SK-N-SH (cell line): ENCODE measurements at regions not wholly inside any gene's neighbourhood (a gene's known extent, or its start where the extent isn't known, plus 50 kb on each side); places are given as distances from the start of the nearest gene placed in this dataset.

ENCODE experiments used
- CTCF ChIP-seq: fragments of 200-600 bp; sonication (generic); IDR thresholded peaks from 2 replicates; pipeline ENCODE4 v1.6.1; 2017; ENCODE audit warnings: antibody characterized with exemption, mild to moderate bottlenecking, moderate library complexity
- EP300 ChIP-seq, 2 experiments: IDR thresholded peaks; 2 replicates each; pipeline versions ENCODE4 v1.4.0 to v1.6.1; 2012; ENCODE audit warnings: borderline replicate concordance in 1 of 2, low read depth in 1 of 2, low read length in 1 of 2
- EZH2phosphoT487 ChIP-seq: fragments of 200-600 bp; sonication (generic); IDR thresholded peaks from 2 replicates; pipeline ENCODE4 v1.6.1; 2017; ENCODE audit warnings: low read depth, mixed run types, mild to moderate bottlenecking, antibody characterized with exemption, moderate library complexity, borderline replicate concordance
- FOSL2 ChIP-seq: IDR thresholded peaks from 2 replicates; pipeline ENCODE4 v1.4.0; 2012; ENCODE audit warnings: low read depth, mild to moderate bottlenecking, moderate library complexity, borderline replicate concordance
- JUND ChIP-seq: IDR thresholded peaks from 2 replicates; pipeline ENCODE4 v1.4.0; 2012
- MAX ChIP-seq: IDR thresholded peaks from 2 replicates; pipeline ENCODE4 v1.4.0; 2012; ENCODE audit warnings: low read depth
- MXI1 ChIP-seq: IDR thresholded peaks from 2 replicates; pipeline ENCODE4 v1.6.1; 2012; ENCODE audit warnings: mild to moderate bottlenecking, low read depth, low read length, improper control_type of control experiment
- NRF1 ChIP-seq: IDR thresholded peaks from 2 replicates; pipeline ENCODE4 v1.6.1; 2012; ENCODE audit warnings: low read depth, mild to moderate bottlenecking, low read length
- POLR2AphosphoS5 ChIP-seq: IDR thresholded peaks from 2 replicates; pipeline ENCODE4 v1.6.1; 2012; ENCODE audit warnings: low read depth, low read length
- RAD21 ChIP-seq: IDR thresholded peaks from 2 replicates; pipeline ENCODE4 v1.6.1; 2012; ENCODE audit warnings: mild to moderate bottlenecking, low read length
- RCOR1 ChIP-seq: fragments of 150-350 bp; IDR thresholded peaks from 2 replicates; pipeline ENCODE4 v1.6.1; 2017; ENCODE audit warnings: antibody characterized with exemption, low read length
- REST ChIP-seq: IDR thresholded peaks from 2 replicates; pipeline ENCODE4 v1.6.1; 2012; ENCODE audit warnings: mild to moderate bottlenecking, low read depth, low read length, moderate library complexity
- RXRA ChIP-seq: IDR thresholded peaks from 2 replicates; pipeline ENCODE4 v1.4.0; 2012; ENCODE audit warnings: low read depth, mild to moderate bottlenecking, borderline replicate concordance
- USF2 ChIP-seq: fragments of 150-350 bp; IDR thresholded peaks from 2 replicates; pipeline ENCODE4 v1.6.1; 2017; ENCODE audit warnings: antibody characterized with exemption, low read length, low read depth, borderline replicate concordance

- TF ChIP-seq EP300 (IDR thresholded peaks at IDR 0.05; ENCODE audit: borderline replicate concordance in 1 of 2, low read depth in 1 of 2, low read length in 1 of 2) = no peak
- no peak for TF ChIP-seq EZH2phosphoT487
- no peak for TF ChIP-seq USF2
- no peak for TF ChIP-seq CTCF
- no peak for TF ChIP-seq RAD21
- no peak for TF ChIP-seq NRF1
- no peak for TF ChIP-seq REST
- no peak for TF ChIP-seq JUND
- TF ChIP-seq RCOR1 = no peak
- no peak for TF ChIP-seq FOSL2
- TF ChIP-seq MAX = no peak
- no peak for TF ChIP-seq POLR2AphosphoS5
- no peak for TF ChIP-seq MXI1
- TF ChIP-seq RXRA = no peak
Measured at GRCh38 chr5:53422539-53422938, 57.9 kb upstream of the FST start.
